Neural cell (in vitro differentiated cells): ENCODE measurements at regions not wholly inside any gene's neighbourhood (a gene's known extent, or its start where the extent isn't known, plus 50 kb on each side); places are given as distances from the start of the nearest gene placed in this dataset.

Experiments
- RAD21 ChIP-seq: fragments of 450-650 bp; conservative IDR thresholded peaks from 2 replicates; pipeline ENCODE4 v1.6.1; 2014; ENCODE audit warnings: antibody characterized with exemption, mild to moderate bottlenecking, moderate library complexity
- TF ChIP-seq, protein P1 (sequence below): fragments of 450-650 bp; IDR thresholded peaks from 2 replicates; pipeline ENCODE4 v1.5.1; 2014; ENCODE audit warnings: antibody characterized with exemption, mild to moderate bottlenecking, moderate library complexity; ENCODE audit not compliant: poor library complexity, severe bottlenecking

DNA sequence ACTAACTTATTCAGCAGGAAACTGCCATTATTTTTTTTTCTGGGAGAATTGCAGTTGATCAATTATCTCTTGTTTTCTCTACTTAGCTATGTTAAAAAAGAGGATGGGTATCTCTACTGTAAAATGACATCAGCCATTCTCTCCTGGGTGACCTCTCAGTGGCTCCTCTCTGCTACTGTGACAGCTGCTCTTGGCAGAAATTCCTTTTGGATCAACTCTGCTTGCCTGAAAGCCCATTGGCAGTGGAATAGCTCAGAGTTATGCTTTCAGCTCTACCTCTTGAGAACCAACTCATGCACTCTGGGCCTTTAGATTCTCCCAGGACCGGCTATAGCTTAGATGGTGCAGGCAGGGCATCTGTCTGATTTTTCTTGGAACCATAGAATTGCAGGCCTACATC lies 99.9 kb upstream of the GAP43 start:
- TF ChIP-seq, protein P1, sequence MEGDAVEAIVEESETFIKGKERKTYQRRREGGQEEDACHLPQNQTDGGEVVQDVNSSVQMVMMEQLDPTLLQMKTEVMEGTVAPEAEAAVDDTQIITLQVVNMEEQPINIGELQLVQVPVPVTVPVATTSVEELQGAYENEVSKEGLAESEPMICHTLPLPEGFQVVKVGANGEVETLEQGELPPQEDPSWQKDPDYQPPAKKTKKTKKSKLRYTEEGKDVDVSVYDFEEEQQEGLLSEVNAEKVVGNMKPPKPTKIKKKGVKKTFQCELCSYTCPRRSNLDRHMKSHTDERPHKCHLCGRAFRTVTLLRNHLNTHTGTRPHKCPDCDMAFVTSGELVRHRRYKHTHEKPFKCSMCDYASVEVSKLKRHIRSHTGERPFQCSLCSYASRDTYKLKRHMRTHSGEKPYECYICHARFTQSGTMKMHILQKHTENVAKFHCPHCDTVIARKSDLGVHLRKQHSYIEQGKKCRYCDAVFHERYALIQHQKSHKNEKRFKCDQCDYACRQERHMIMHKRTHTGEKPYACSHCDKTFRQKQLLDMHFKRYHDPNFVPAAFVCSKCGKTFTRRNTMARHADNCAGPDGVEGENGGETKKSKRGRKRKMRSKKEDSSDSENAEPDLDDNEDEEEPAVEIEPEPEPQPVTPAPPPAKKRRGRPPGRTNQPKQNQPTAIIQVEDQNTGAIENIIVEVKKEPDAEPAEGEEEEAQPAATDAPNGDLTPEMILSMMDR: no peak
- TF ChIP-seq RAD21: no peak
